PC-9 (cell line): ENCODE measurements at regions not wholly inside any gene's neighbourhood (a gene's known extent, or its start where the extent isn't known, plus 50 kb on each side); places are given as distances from the start of the nearest gene placed in this dataset.

Source experiments
- BruUV-seq: library from RNA; stranded (reverse); fragments of 400-500 nt; replicated peaks from 2 replicates; lab custom pipeline; 2021; lab: Mats Ljungman, UMichigan
- CTCF ChIA-PET: fragments of 300-600 bp; sonication (Branson Sonifier 250); formaldehyde crosslinking; loops from one replicate; lab custom pipeline; 2022; ENCODE audit warnings: antibody characterized with exemption; lab: Charles Lee
- POLR2A ChIA-PET: fragments of 300-600 bp; sonication (Branson Sonifier 250); formaldehyde crosslinking; loops from one replicate; lab custom pipeline; 2022; ENCODE audit warnings: antibody characterized with exemption; ENCODE audit not compliant: unreplicated experiment; lab: Charles Lee
- DNase-seq, 2 experiments: peaks; one replicate each; pipeline versions ENCODE4 v3.0.0 to v3.0.0-alpha.2; 2015 to 2022; ENCODE audit warnings: mixed read lengths in 1 of 2
- H2AFZ ChIP-seq: fragments of 200-600 bp; sonication (generic); 2 replicates; pipeline ENCODE4 v1.8.1; 2017; ENCODE audit warnings: antibody characterized with exemption
- H3F3A ChIP-seq: fragments of 200-600 bp; sonication (generic); 2 replicates; pipeline ENCODE4 v1.8.1; 2017; ENCODE audit warnings: antibody characterized with exemption, mild to moderate bottlenecking, low read depth; ENCODE audit not compliant: insufficient read depth
- H3K27ac ChIP-seq: fragments of 200-600 bp; sonication (generic); 2 replicates; pipeline ENCODE4 v1.6.1; 2016; ENCODE audit warnings: mixed run types
- H3K27me3 ChIP-seq: fragments of 200-600 bp; sonication (generic); 2 replicates; pipeline ENCODE4 v1.6.1; 2016; ENCODE audit warnings: low read depth, mixed run types; ENCODE audit not compliant: insufficient read depth
- H3K36me3 ChIP-seq: fragments of 200-600 bp; sonication (generic); 2 replicates; pipeline ENCODE4 v1.6.1; 2016; ENCODE audit warnings: low read depth, mixed run types
- H3K4me1 ChIP-seq: fragments of 200-600 bp; sonication (generic); replicated peaks from 2 replicates; pipeline ENCODE4 v1.6.1; 2016; ENCODE audit warnings: mixed run types; ENCODE audit not compliant: insufficient read depth
- H3K4me2 ChIP-seq: fragments of 200-600 bp; sonication (generic); 2 replicates; pipeline ENCODE4 v1.6.1; 2017; ENCODE audit warnings: mixed run types
- H3K4me3 ChIP-seq: fragments of 200-600 bp; sonication (generic); 2 replicates; pipeline ENCODE4 v1.6.1; 2016; ENCODE audit warnings: mixed run types
- H3K79me2 ChIP-seq: fragments of 200-600 bp; sonication (generic); 2 replicates; pipeline ENCODE4 v1.6.1; 2017; ENCODE audit warnings: low read depth, mixed run types
- H3K9me2 ChIP-seq: fragments of 200-600 bp; sonication (generic); 2 replicates; pipeline ENCODE4 v1.8.1; 2017; ENCODE audit warnings: mild to moderate bottlenecking; ENCODE audit not compliant: insufficient read depth
- H3K9me3 ChIP-seq: fragments of 200-600 bp; sonication (generic); 2 replicates; pipeline ENCODE4 v1.8.1; 2016; ENCODE audit warnings: low read depth; ENCODE audit not compliant: insufficient read depth
- H4K20me1 ChIP-seq: fragments of 200-600 bp; sonication (generic); 2 replicates; pipeline ENCODE4 v1.8.1; 2017; ENCODE audit not compliant: insufficient read depth
- EZH2 ChIP-seq: fragments of 200-600 bp; sonication (generic); IDR thresholded peaks from 2 replicates; pipeline ENCODE4 v1.8.0; 2017; ENCODE audit warnings: antibody characterized with exemption, low read depth
- intact Hi-C: fragments of 100-400 bp; cut with micrococcal nuclease; formaldehyde crosslinking; loops from one replicate; pipeline ENCODE4 v1.10.0; 2022; ENCODE audit not compliant: unreplicated experiment
- TF ChIP-seq, protein P1 (sequence below): fragments of 200-600 bp; sonication (generic); conservative IDR thresholded peaks from 2 replicates; pipeline ENCODE4 v1.6.1; 2017; ENCODE audit warnings: mixed run types, antibody characterized with exemption, mild to moderate bottlenecking, moderate library complexity

- H4K20me1 ChIP-seq, result no peaks in the 10 kb centered on the region
- H3K4me2 ChIP-seq, result no peak overlapping the region
- H3K79me2 ChIP-seq, result no peaks in the 10 kb centered on the region
- POLR2A ChIA-PET, result no interaction called here
- no peaks in the 10 kb centered on the region for H3K4me1 ChIP-seq
- TF ChIP-seq, protein P1, sequence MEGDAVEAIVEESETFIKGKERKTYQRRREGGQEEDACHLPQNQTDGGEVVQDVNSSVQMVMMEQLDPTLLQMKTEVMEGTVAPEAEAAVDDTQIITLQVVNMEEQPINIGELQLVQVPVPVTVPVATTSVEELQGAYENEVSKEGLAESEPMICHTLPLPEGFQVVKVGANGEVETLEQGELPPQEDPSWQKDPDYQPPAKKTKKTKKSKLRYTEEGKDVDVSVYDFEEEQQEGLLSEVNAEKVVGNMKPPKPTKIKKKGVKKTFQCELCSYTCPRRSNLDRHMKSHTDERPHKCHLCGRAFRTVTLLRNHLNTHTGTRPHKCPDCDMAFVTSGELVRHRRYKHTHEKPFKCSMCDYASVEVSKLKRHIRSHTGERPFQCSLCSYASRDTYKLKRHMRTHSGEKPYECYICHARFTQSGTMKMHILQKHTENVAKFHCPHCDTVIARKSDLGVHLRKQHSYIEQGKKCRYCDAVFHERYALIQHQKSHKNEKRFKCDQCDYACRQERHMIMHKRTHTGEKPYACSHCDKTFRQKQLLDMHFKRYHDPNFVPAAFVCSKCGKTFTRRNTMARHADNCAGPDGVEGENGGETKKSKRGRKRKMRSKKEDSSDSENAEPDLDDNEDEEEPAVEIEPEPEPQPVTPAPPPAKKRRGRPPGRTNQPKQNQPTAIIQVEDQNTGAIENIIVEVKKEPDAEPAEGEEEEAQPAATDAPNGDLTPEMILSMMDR, result no peak
- TF ChIP-seq EZH2, result no peak
- intact Hi-C loops, result no loop called here
- no peaks in the 10 kb centered on the region for H3K9me3 ChIP-seq
- no peak for DNase-seq
- H3F3A ChIP-seq, result no peaks in the 10 kb centered on the region
- CTCF ChIA-PET, result no interaction called here
- H2AFZ ChIP-seq, result no peak overlapping the region
- no peak overlapping the region for H3K27ac ChIP-seq
- no peaks in the 10 kb centered on the region for H3K27me3 ChIP-seq
- H3K9me2 ChIP-seq, result no peaks in the 10 kb centered on the region; the same call in 1 of the 2 replicates
- no peak overlapping the region for H3K4me3 ChIP-seq
- no TSS peak for BruUV-seq
- H3K36me3 ChIP-seq, result no peaks in the 10 kb centered on the region
These were observed 131.2 kb upstream of the PCDH18 start for GRCh38 chr4:137663251-137664045.

DNA sequence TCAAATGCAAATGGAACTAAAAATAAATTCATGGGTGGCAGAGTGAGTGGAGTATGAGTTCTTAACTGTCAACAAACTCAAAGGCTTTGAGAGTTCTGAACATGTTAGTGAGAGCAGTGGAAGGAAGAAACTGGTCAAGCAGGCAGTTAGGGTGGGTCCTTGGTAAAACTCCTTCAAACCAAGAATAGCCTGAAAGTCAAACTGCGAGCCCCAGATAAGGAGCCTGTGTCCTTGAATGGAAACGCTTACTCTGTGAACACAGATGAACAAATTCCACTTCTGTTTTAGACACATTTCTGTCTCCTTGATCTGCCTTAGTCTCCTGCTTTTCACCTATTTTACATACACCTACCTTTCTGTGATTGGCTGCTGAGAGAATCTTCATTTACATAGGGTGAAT, 129.4 kb upstream of the PCDH18 start:
- Histone ChIP-seq H4K20me1 (no peaks in the 10 kb centered on the region), H2AFZ (no peak overlapping the region), H3K27me3 (no peaks in the 10 kb centered on the region), H3K9me2 (no peaks in the 10 kb centered on the region; the same call in 1 of the 2 replicates), H3K27ac (no peak overlapping the region), H3K4me3 (no peak overlapping the region), H3K36me3 (no peaks in the 10 kb centered on the region), H3K4me1 (no peaks in the 10 kb centered on the region), H3F3A (no peaks in the 10 kb centered on the region), H3K9me3 (no peaks in the 10 kb centered on the region), H3K79me2 (no peaks in the 10 kb centered on the region), H3K4me2 (no peak overlapping the region)
- intact Hi-C loops, result no loop called here
- TF ChIP-seq, protein P1, result no peak
- no peak for TF ChIP-seq EZH2
- BruUV-seq, result no TSS peak
- POLR2A ChIA-PET, result no interaction called here
- CTCF ChIA-PET, result no interaction called here
- DNase-seq, result no peak

- POLR2A ChIA-PET, result no interaction called here
- DNase-seq, result no peak
- H3K27ac ChIP-seq, result no peak overlapping the region
- no peaks in the 10 kb centered on the region for H3K4me1 ChIP-seq
- H3K79me2 ChIP-seq, result no peaks in the 10 kb centered on the region
- H2AFZ ChIP-seq, result no peak overlapping the region
- no peak overlapping the region for H3K4me3 ChIP-seq
- H3K27me3 ChIP-seq, result no peaks in the 10 kb centered on the region
- intact Hi-C loops, result no loop called here
- CTCF ChIA-PET, result no interaction called here
- BruUV-seq, result no TSS peak
- no peaks in the 10 kb centered on the region for H4K20me1 ChIP-seq
- H3K9me2 ChIP-seq, result no peaks in the 10 kb centered on the region; the same call in 1 of the 2 replicates
- no peaks in the 10 kb centered on the region for H3K9me3 ChIP-seq
- no peaks in the 10 kb centered on the region for H3K36me3 ChIP-seq
- TF ChIP-seq EZH2, result no peak
- TF ChIP-seq, protein P1, result no peak
- no peaks in the 10 kb centered on the region for H3F3A ChIP-seq
- H3K4me2 ChIP-seq, result no peak overlapping the region
These were observed 127.9 kb upstream of the PCDH18 start for GRCh38 chr4:137660211-137660610.
